Astrocyte (in vitro differentiated cells and primary cell): ENCODE measurements at regions not wholly inside any gene's neighbourhood (a gene's known extent, or its start where the extent isn't known, plus 50 kb on each side); places are given as distances from the start of the nearest gene placed in this dataset.

Experiments
- DNase-seq: peaks from one replicate; pipeline ENCODE4 v3.0.0-alpha.2; 2010; ENCODE audit warnings: low read depth
- FAIRE-seq: peaks from 2 replicates; lab custom pipeline; 2011; peaks lifted over from hg19 to GRCh38; lab: Jason Lieb, UNC
- H2AFZ ChIP-seq: 2 replicates; pipeline ENCODE4 v1.6.0; 2012; ENCODE audit warnings: low read depth, low read length, inconsistent platforms
- H3K27ac ChIP-seq: 2 replicates; pipeline ENCODE4 v1.5.1; 2011; ENCODE audit warnings: low read depth, low read length, inconsistent platforms
- H3K27me3 ChIP-seq: 2 replicates; pipeline ENCODE4 v1.6.0; 2011; ENCODE audit warnings: low read length, inconsistent platforms; ENCODE audit not compliant: insufficient read depth
- H3K36me3 ChIP-seq: 2 replicates; pipeline ENCODE4 v1.5.1; 2011; ENCODE audit warnings: low read length, inconsistent platforms; ENCODE audit not compliant: insufficient read depth
- H3K4me1 ChIP-seq: 2 replicates; pipeline ENCODE4 v1.5.1; 2011; ENCODE audit warnings: low read length, inconsistent platforms; ENCODE audit not compliant: insufficient read depth
- H3K4me2 ChIP-seq: 2 replicates; pipeline ENCODE4 v1.6.0; 2012; ENCODE audit warnings: low read length, inconsistent platforms
- H3K4me3 ChIP-seq: 2 replicates; pipeline ENCODE4 v1.5.1; 2011; ENCODE audit warnings: low read depth, mild to moderate bottlenecking, low read length, inconsistent platforms; ENCODE audit not compliant: insufficient read depth
- H3K79me2 ChIP-seq: 2 replicates; pipeline ENCODE4 v1.6.0; 2012; ENCODE audit warnings: mild to moderate bottlenecking, low read length, inconsistent platforms; ENCODE audit not compliant: insufficient read depth
- H3K9ac ChIP-seq: 2 replicates; pipeline ENCODE4 v1.6.0; 2012; ENCODE audit warnings: mild to moderate bottlenecking, low read length, inconsistent platforms
- H3K9me3 ChIP-seq: 2 replicates; pipeline ENCODE4 v1.5.1; 2012; ENCODE audit warnings: low read depth, mild to moderate bottlenecking, low read length, inconsistent platforms; ENCODE audit not compliant: insufficient read depth
- H4K20me1 ChIP-seq: 2 replicates; pipeline ENCODE4 v1.6.0; 2012; ENCODE audit warnings: low read length, inconsistent platforms; ENCODE audit not compliant: insufficient read depth
- H3K27ac Mint-ChIP-seq: one replicate; pipeline ENCODE4 v1.8.0; 2021; ENCODE audit warnings: mild to moderate bottlenecking, mixed read lengths; ENCODE audit not compliant: unreplicated experiment
- H3K27me3 Mint-ChIP-seq: one replicate; pipeline ENCODE4 v1.8.0; 2021; ENCODE audit warnings: low read depth, mixed read lengths; ENCODE audit not compliant: unreplicated experiment
- H3K36me3 Mint-ChIP-seq: one replicate; pipeline ENCODE4 v1.8.0; 2021; ENCODE audit warnings: low read depth, mixed read lengths; ENCODE audit not compliant: unreplicated experiment
- H3K4me1 Mint-ChIP-seq: one replicate; pipeline ENCODE4 v1.8.0; 2021; ENCODE audit warnings: low read depth, mixed read lengths; ENCODE audit not compliant: unreplicated experiment
- H3K4me3 Mint-ChIP-seq: one replicate; pipeline ENCODE4 v1.8.0; 2021; ENCODE audit warnings: mild to moderate bottlenecking, moderate library complexity, mixed read lengths; ENCODE audit not compliant: unreplicated experiment
- H3K9me3 Mint-ChIP-seq: one replicate; pipeline ENCODE4 v1.8.0; 2021; ENCODE audit warnings: mild to moderate bottlenecking, mixed read lengths; ENCODE audit not compliant: unreplicated experiment
- CTCF ChIP-seq: IDR thresholded peaks from 2 replicates; pipeline ENCODE4 v1.5.1; 2011; ENCODE audit warnings: low read depth, mild to moderate bottlenecking, inconsistent platforms, low read length, moderate library complexity; ENCODE audit not compliant: insufficient read depth
- EZH2 ChIP-seq: IDR thresholded peaks from 2 replicates; pipeline ENCODE4 v1.6.1; 2012; ENCODE audit warnings: mild to moderate bottlenecking, low read length, inconsistent platforms; ENCODE audit not compliant: insufficient read depth

DNA sequence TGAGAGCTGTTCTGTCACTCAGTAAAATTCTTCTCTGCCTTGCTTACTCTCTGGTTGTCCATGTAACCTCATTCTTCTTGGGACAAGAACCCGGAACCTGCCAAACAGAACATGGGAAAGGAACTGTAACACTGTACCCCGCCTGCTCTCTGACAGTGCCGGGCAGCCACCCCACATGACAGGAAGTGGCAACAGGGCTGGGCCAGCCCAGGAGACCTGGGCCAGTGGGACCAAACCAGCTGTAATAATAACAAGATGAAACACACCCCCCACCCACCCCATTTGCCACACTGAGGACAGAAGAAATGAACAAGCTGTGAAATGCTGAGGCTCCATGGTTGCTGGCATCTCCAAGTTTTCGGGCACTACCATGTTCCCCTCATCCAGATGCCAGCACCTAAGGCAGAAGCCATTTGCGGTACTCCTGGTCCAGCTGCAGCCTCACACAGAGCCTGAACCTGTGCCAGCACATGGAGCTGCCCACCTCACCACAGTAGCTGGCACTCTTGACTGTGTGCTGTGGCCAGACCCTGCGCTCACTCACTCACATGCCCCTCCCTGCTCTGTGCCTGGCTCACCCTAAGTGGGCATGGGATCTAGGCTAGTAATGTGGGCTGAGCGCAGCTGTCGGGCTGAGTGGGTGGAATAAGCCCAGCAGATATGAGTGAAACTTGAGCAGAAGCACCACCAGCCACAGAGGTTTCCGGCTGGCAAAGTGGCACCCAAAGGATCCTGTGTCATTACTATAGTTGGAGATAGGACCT lies 126.2 kb upstream of the UGT8 start:
- H2AFZ ChIP-seq = no peak overlapping the region
- H4K20me1 ChIP-seq = no peaks in the 10 kb centered on the region
- H3K9ac ChIP-seq = no peak overlapping the region
- H3K79me2 ChIP-seq = no peaks in the 10 kb centered on the region
- H3K4me2 ChIP-seq = no peak overlapping the region
- no peaks in the 10 kb centered on the region for H3K4me1 ChIP-seq
- Mint-ChIP-seq H3K27me3 (no peaks in the 10 kb centered on the region), H3K9me3 (peaks cover 4% of the 10 kb centered on the region), H3K27ac (no peak overlapping the region), H3K36me3 (no peaks in the 10 kb centered on the region), H3K4me1 (no peaks in the 10 kb centered on the region), H3K4me3 (no peak overlapping the region)
- H3K9me3 ChIP-seq = no peaks in the 10 kb centered on the region
- H3K27me3 ChIP-seq = no peaks in the 10 kb centered on the region
- no peak for TF ChIP-seq CTCF
- H3K27ac ChIP-seq = no peak overlapping the region
- FAIRE-seq = no peak
- no peaks in the 10 kb centered on the region for H3K36me3 ChIP-seq
- DNase-seq = no peak
- H3K4me3 ChIP-seq = no peak overlapping the region

DNA sequence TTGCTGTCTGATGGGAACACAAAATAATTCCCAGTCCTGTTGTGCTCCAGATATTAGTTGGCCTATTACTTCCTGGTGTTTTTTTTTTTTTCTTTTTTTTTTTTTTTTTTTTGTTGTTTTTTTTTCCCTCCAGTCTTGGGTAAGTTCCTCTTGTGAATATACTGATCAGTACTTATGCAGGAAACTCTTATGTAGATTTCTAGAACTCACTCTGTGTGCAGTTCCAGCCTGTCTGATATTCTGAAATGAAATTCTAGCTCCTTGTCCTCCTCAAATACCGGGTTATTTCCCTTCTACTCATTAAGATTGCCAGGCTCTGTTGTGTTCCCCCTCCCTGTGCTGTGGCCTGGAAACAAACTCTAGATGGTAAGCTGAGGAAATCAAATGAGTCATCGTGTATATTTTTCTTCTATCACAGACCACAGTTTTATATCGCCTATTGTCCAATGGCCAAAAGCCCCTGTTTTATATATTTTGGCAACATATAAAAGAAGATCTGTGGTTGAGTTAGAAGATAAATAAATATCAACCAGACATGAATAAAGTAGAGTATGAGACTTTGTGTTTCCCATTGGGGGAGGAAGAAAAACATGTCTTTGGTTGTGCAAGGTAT lies 124.3 kb upstream of the UGT8 start:
- no peaks in the 10 kb centered on the region for H3K9me3 ChIP-seq
- no peak overlapping the region for H3K4me3 ChIP-seq
- no peaks in the 10 kb centered on the region for H3K27me3 ChIP-seq
- DNase-seq (peak; percentile 10), FAIRE-seq (no peak)
- Mint-ChIP-seq H3K4me1 (no peaks in the 10 kb centered on the region), H3K36me3 (no peaks in the 10 kb centered on the region), H3K27ac (no peak overlapping the region), H3K27me3 (no peaks in the 10 kb centered on the region), H3K4me3 (no peak overlapping the region), H3K9me3 (peaks cover 4% of the 10 kb centered on the region)
- no peak overlapping the region for H3K27ac ChIP-seq
- H3K9ac ChIP-seq = no peak overlapping the region
- no peak overlapping the region for H3K4me2 ChIP-seq
- TF ChIP-seq CTCF = no peak
- no peak for TF ChIP-seq EZH2
- no peaks in the 10 kb centered on the region for H4K20me1 ChIP-seq
- no peaks in the 10 kb centered on the region for H3K4me1 ChIP-seq
- no peaks in the 10 kb centered on the region for H3K79me2 ChIP-seq
- H3K36me3 ChIP-seq = no peaks in the 10 kb centered on the region
- no peak overlapping the region for H2AFZ ChIP-seq

GRCh38 chr4:114476310-114476709 lies 122.3 kb upstream of the UGT8 start:
- H3K36me3 Mint-ChIP-seq = no peaks in the 10 kb centered on the region
- DNase-seq (no peak), FAIRE-seq (no peak)
- Histone ChIP-seq H3K4me3 (no peak overlapping the region), H3K27ac (no peak overlapping the region), H3K4me2 (no peak overlapping the region), H3K36me3 (no peaks in the 10 kb centered on the region), H3K4me1 (no peaks in the 10 kb centered on the region), H3K9ac (no peak overlapping the region), H2AFZ (no peak overlapping the region), H3K27me3 (no peaks in the 10 kb centered on the region), H3K9me3 (no peaks in the 10 kb centered on the region), H3K79me2 (no peaks in the 10 kb centered on the region), H4K20me1 (no peaks in the 10 kb centered on the region)
- H3K4me1 Mint-ChIP-seq = no peaks in the 10 kb centered on the region
- H3K27me3 Mint-ChIP-seq = no peaks in the 10 kb centered on the region
- no peak overlapping the region for H3K27ac Mint-ChIP-seq
- no peak overlapping the region for H3K4me3 Mint-ChIP-seq
- TF ChIP-seq CTCF = no peak
- no peak for TF ChIP-seq EZH2
- H3K9me3 Mint-ChIP-seq = peaks cover 6% of the 10 kb centered on the region
